ENCODE measurements at regions not wholly inside any gene's neighbourhood (a gene's known extent, or its start where the extent isn't known, plus 50 kb on each side); places are given as distances from the start of the nearest gene placed in this dataset.

GRCh38 chr4:12586242-12587006, 897.7 kb downstream of the RAB28 start:
- TF ChIP-seq CTCF (IDR thresholded peaks at IDR 0.05) = no peak
- no peak for TF ChIP-seq POLR2A (IDR thresholded peaks at IDR 0.05)
- TF ChIP-seq POLR2AphosphoS5 (IDR thresholded peaks at IDR 0.05) = no peak
- TF ChIP-seq EP300 (IDR thresholded peaks at IDR 0.05) = no peak

All from sigmoid colon (tissue), 4 donors.